AG04449 (cell line): ENCODE measurements at regions not wholly inside any gene's neighbourhood (a gene's known extent, or its start where the extent isn't known, plus 50 kb on each side); places are given as distances from the start of the nearest gene placed in this dataset.

Experiments
- CTCF ChIA-PET: fragments of 350-600 bp; formaldehyde crosslinking; extraction: SDS; loops from one replicate; lab custom pipeline; 2021; ENCODE audit warnings: antibody characterized with exemption; lab: Yijun Ruan, JAX
- POLR2A ChIA-PET: fragments of 400-600, 350-600 bp; formaldehyde crosslinking; extraction: SDS; loops from one replicate; lab custom pipeline; 2020; ENCODE audit warnings: antibody characterized with exemption, inconsistent platforms; lab: Yijun Ruan, JAX
- DNase-seq: peaks from one replicate; pipeline ENCODE4 v3.0.0-alpha.2; 2010; ENCODE audit warnings: low read depth, low spot score
- H3K4me3 ChIP-seq: 2 replicates; pipeline ENCODE4 v1.5.1; 2011; ENCODE audit warnings: low read depth, mild to moderate bottlenecking, control low read depth, low read length
- CTCF ChIP-seq: IDR thresholded peaks from one replicate; pipeline ENCODE4 v1.5.1; 2011; ENCODE audit warnings: mild to moderate bottlenecking, moderate library complexity, low read length, control low read depth, inconsistent platforms; ENCODE audit not compliant: insufficient read depth; ENCODE audit errors: missing control alignments

- ChIA-PET POLR2A (no interaction called here), CTCF (no interaction called here)
- no peak for TF ChIP-seq CTCF
- no peak for DNase-seq
- no peak overlapping the region for H3K4me3 ChIP-seq
Measured at GRCh38 chr18:78113940-78114251, 864.2 kb downstream of the GALR1 start.

- TF ChIP-seq CTCF = no peak
- POLR2A ChIA-PET = no interaction called here
- CTCF ChIA-PET = no interaction called here
- DNase-seq = no peak
- no peak overlapping the region for H3K4me3 ChIP-seq
Measured at GRCh38 chr18:78115896-78116561, 863.6 kb upstream of the SALL3 start.

- TF ChIP-seq CTCF = no peak
- H3K4me3 ChIP-seq = no peak overlapping the region
- ChIA-PET CTCF (no interaction called here), POLR2A (no interaction called here)
- no peak for DNase-seq
Measured at GRCh38 chr18:78123144-78123909, 856.3 kb upstream of the SALL3 start.

- DNase-seq = no peak
- H3K4me3 ChIP-seq = no peak overlapping the region
- TF ChIP-seq CTCF = no peak
- POLR2A ChIA-PET = no interaction called here
- CTCF ChIA-PET = no interaction called here
Measured at GRCh38 chr18:78123926-78124797, 855.5 kb upstream of the SALL3 start.

GRCh38 chr18:78125206-78125896 is 854.3 kb upstream of the SALL3 start:
- no peak for TF ChIP-seq CTCF
- H3K4me3 ChIP-seq = no peak overlapping the region
- POLR2A ChIA-PET = no interaction called here
- DNase-seq = no peak
- CTCF ChIA-PET = no interaction called here
